OCI-LY7 (cell line): ENCODE measurements at regions not wholly inside any gene's neighbourhood (a gene's known extent, or its start where the extent isn't known, plus 50 kb on each side); places are given as distances from the start of the nearest gene placed in this dataset.

ENCODE experiments used
- EZH2phosphoT487 ChIP-seq: fragments of 200-600 bp; sonication (generic); IDR thresholded peaks from 2 replicates; pipeline ENCODE4 v1.6.1; 2018; ENCODE audit warnings: low read depth, borderline replicate concordance, mild to moderate bottlenecking, mixed run types, antibody characterized with exemption, low read length, moderate library complexity, mixed read lengths
- TF ChIP-seq, protein P1 (sequence below): fragments of 200-600 bp; sonication (generic); conservative IDR thresholded peaks from 2 replicates; pipeline ENCODE4 v1.5.1; 2014; ENCODE audit warnings: mild to moderate bottlenecking, antibody characterized with exemption, low read length, moderate library complexity, mixed read lengths

DNA sequence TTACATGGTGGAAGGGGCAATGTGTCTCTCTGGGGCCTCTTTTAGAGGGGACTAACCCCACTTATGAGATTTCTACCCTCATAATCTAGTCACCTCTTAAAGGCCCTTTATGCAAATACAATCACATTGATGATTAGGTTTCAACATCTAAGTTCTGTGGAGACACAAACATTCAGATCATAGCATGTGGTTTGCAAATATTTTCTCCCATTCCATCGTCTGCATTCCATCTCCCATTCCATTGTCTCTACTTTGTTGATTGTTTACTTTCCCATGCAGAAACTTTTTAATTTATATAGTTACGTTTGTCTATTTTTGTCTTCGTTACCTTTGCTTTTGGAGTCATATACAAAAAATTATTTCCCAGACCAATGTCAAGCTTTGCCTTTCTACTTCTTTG, 927.5 kb upstream of the INTU start:
- TF ChIP-seq, protein P1, sequence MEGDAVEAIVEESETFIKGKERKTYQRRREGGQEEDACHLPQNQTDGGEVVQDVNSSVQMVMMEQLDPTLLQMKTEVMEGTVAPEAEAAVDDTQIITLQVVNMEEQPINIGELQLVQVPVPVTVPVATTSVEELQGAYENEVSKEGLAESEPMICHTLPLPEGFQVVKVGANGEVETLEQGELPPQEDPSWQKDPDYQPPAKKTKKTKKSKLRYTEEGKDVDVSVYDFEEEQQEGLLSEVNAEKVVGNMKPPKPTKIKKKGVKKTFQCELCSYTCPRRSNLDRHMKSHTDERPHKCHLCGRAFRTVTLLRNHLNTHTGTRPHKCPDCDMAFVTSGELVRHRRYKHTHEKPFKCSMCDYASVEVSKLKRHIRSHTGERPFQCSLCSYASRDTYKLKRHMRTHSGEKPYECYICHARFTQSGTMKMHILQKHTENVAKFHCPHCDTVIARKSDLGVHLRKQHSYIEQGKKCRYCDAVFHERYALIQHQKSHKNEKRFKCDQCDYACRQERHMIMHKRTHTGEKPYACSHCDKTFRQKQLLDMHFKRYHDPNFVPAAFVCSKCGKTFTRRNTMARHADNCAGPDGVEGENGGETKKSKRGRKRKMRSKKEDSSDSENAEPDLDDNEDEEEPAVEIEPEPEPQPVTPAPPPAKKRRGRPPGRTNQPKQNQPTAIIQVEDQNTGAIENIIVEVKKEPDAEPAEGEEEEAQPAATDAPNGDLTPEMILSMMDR, result no peak
- TF ChIP-seq EZH2phosphoT487, result no peak
